Stimulated activated CD4-positive, alpha-beta T cell treated with anti-CD3 and anti-CD28 coated beads, Interleukin-4, amount 100 ng/mL, for 24 hours (primary cell): ENCODE measurements at regions not wholly inside any gene's neighbourhood (a gene's known extent, or its start where the extent isn't known, plus 50 kb on each side); places are given as distances from the start of the nearest gene placed in this dataset.
"Not testable (repeated sequence)": the region's sequence is repeated elsewhere in the genome, so short reads cannot be mapped to it uniquely, and the experiment has no call there.

ENCODE experiments used
- DNase-seq: peaks from one replicate; pipeline ENCODE4 v3.0.0-alpha.2; 2020

- DNase-seq = no peak
These were observed 205.8 kb upstream of the RAI14 start for GRCh38 chr5:34450338-34450737.

GRCh38 chr5:34452170-34452828 is 203.8 kb upstream of the RAI14 start:
- DNase-seq = no peak

GRCh38 chr5:34455098-34455497 is 201.0 kb upstream of the RAI14 start:
- no peak for DNase-seq

- no peak for DNase-seq
These were observed 196.2 kb upstream of the RAI14 start for GRCh38 chr5:34459908-34460307.

- DNase-seq = no peak
These were observed 195.6 kb upstream of the RAI14 start for GRCh38 chr5:34460496-34460895.

- no peak for DNase-seq
These were observed 191.3 kb upstream of the RAI14 start for GRCh38 chr5:34464829-34465228.

GRCh38 chr5:34465301-34465700 is 190.8 kb upstream of the RAI14 start:
- peak; percentile 14 for DNase-seq

- not testable (repeated sequence) for DNase-seq
These were observed 189.4 kb upstream of the RAI14 start for GRCh38 chr5:34466519-34467388.

- DNase-seq = no peak
These were observed 188.7 kb upstream of the RAI14 start for GRCh38 chr5:34467436-34467835.

GRCh38 chr5:34467984-34468383 is 188.1 kb upstream of the RAI14 start:
- DNase-seq = not testable (repeated sequence)

GRCh38 chr5:34469971-34470370 is 186.2 kb upstream of the RAI14 start:
- no peak for DNase-seq

GRCh38 chr5:34474573-34475021 is 181.5 kb upstream of the RAI14 start:
- peak; percentile 13 for DNase-seq

GRCh38 chr5:34475249-34475966 is 180.7 kb upstream of the RAI14 start:
- no peak for DNase-seq

GRCh38 chr5:34476941-34477565 is 179.1 kb upstream of the RAI14 start:
- DNase-seq = no peak

GRCh38 chr5:34480810-34481528 is 175.2 kb upstream of the RAI14 start:
- DNase-seq = no peak

GRCh38 chr5:34483442-34484033 is 172.6 kb upstream of the RAI14 start:
- DNase-seq = no peak

- no peak for DNase-seq
These were observed 171.8 kb upstream of the RAI14 start for GRCh38 chr5:34484216-34484920.

- no peak for DNase-seq
These were observed 170.4 kb upstream of the RAI14 start for GRCh38 chr5:34485768-34486030.

- DNase-seq = peak; percentile 69
These were observed 169.8 kb upstream of the RAI14 start for GRCh38 chr5:34486160-34486848.

- DNase-seq = no peak
These were observed 169.3 kb upstream of the RAI14 start for GRCh38 chr5:34486849-34487158.
